Right lobe of liver (tissue), 4 donors: ENCODE measurements at regions not wholly inside any gene's neighbourhood (a gene's known extent, or its start where the extent isn't known, plus 50 kb on each side); places are given as distances from the start of the nearest gene placed in this dataset.

Source experiments
- POLR2A ChIP-seq: fragments of 450-650 bp; IDR thresholded peaks from one replicate; pipeline ENCODE4 v1.6.1; 2017; ENCODE audit warnings: antibody characterized with exemption, mild to moderate bottlenecking
- TF ChIP-seq, protein P1 (sequence below), 4 donors: fragments of 200-600 bp in 3 of 4; fragments of 450-650 bp in 1 of 4; IDR thresholded peaks; one replicate each; pipeline versions ENCODE4 v1.5.1 to v1.8.0; 2016 to 2022; ENCODE audit warnings: antibody characterized with exemption in 4 of 4, mild to moderate bottlenecking in 2 of 4
- donor health status: DM: no; HTN: no; CAD: no.
- donor health status: DM: no; HTN: no; CAD: no.
- donor health status: DM: no; HTN: yes; CAD: no.

DNA sequence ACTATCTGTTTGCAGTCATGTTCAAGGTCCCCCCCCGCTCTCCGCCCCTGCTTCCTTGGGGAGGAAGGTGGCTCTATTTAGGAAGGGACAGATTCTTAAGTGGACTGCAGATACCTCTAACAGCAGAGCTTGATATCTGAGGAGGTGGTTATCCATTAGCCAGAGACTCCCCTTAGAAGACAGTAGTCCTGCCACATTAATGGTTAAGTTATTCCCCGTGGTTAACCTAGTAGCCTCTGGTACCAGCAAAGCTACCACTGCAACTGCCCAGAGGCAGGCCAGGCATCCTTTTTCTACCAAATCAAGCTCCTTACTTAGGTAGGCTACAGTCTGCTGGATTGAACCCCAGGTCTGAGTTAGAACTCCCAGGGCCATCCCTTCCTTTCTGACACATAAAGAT is 162.1 kb upstream of the AVPR1A start:
- TF ChIP-seq, protein P1, sequence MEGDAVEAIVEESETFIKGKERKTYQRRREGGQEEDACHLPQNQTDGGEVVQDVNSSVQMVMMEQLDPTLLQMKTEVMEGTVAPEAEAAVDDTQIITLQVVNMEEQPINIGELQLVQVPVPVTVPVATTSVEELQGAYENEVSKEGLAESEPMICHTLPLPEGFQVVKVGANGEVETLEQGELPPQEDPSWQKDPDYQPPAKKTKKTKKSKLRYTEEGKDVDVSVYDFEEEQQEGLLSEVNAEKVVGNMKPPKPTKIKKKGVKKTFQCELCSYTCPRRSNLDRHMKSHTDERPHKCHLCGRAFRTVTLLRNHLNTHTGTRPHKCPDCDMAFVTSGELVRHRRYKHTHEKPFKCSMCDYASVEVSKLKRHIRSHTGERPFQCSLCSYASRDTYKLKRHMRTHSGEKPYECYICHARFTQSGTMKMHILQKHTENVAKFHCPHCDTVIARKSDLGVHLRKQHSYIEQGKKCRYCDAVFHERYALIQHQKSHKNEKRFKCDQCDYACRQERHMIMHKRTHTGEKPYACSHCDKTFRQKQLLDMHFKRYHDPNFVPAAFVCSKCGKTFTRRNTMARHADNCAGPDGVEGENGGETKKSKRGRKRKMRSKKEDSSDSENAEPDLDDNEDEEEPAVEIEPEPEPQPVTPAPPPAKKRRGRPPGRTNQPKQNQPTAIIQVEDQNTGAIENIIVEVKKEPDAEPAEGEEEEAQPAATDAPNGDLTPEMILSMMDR (IDR thresholded peaks at IDR 0.05), result no peak
- no peak for TF ChIP-seq POLR2A
